Smooth muscle cell (in vitro differentiated cells): ENCODE measurements at regions not wholly inside any gene's neighbourhood (a gene's known extent, or its start where the extent isn't known, plus 50 kb on each side); places are given as distances from the start of the nearest gene placed in this dataset.

Source experiments
- DNase-seq: peaks from one replicate; lab custom pipeline; 2025; ENCODE audit not compliant: unreplicated experiment; lab: John Stamatoyannopoulos, UW
- H2AFZ ChIP-seq: fragments of 200-600 bp; sonication (generic); 2 replicates; pipeline ENCODE4 v1.6.0; 2016; ENCODE audit warnings: antibody characterized with exemption, low read depth, mild to moderate bottlenecking
- H3F3A ChIP-seq: fragments of 200-600 bp; sonication (generic); 2 replicates; pipeline ENCODE4 v1.6.0; 2017; ENCODE audit warnings: antibody characterized with exemption, low read depth
- H3K27ac ChIP-seq: fragments of 200-600 bp; sonication (generic); 2 replicates; pipeline ENCODE4 v1.5.1; 2016; ENCODE audit warnings: low read depth, mild to moderate bottlenecking
- H3K27me3 ChIP-seq: fragments of 200-600 bp; sonication (generic); 2 replicates; pipeline ENCODE4 v1.6.1; 2016; ENCODE audit warnings: low read depth, mild to moderate bottlenecking
- H3K36me3 ChIP-seq: fragments of 200-600 bp; sonication (generic); 2 replicates; pipeline ENCODE4 v1.5.1; 2016; ENCODE audit warnings: low read depth
- H3K4me1 ChIP-seq: fragments of 200-600 bp; sonication (generic); 2 replicates; pipeline ENCODE4 v1.5.1; 2016; ENCODE audit warnings: low read depth
- H3K4me2 ChIP-seq: fragments of 200-600 bp; sonication (generic); 2 replicates; pipeline ENCODE4 v1.6.0; 2016; ENCODE audit warnings: mild to moderate bottlenecking
- H3K4me3 ChIP-seq: fragments of 200-600 bp; sonication (generic); 2 replicates; pipeline ENCODE4 v1.5.1; 2016; ENCODE audit warnings: mild to moderate bottlenecking
- H3K79me2 ChIP-seq: fragments of 200-600 bp; sonication (generic); 2 replicates; pipeline ENCODE4 v1.6.0; 2016; ENCODE audit warnings: low read depth, mild to moderate bottlenecking
- H3K9ac ChIP-seq: fragments of 200-600 bp; sonication (generic); 2 replicates; pipeline ENCODE4 v1.6.0; 2016; ENCODE audit warnings: low read depth
- H3K9me3 ChIP-seq: fragments of 200-600 bp; sonication (generic); replicated peaks from 2 replicates; pipeline ENCODE4 v1.5.1; 2016; ENCODE audit warnings: low read depth
- H4K20me1 ChIP-seq: fragments of 200-600 bp; sonication (generic); 2 replicates; pipeline ENCODE4 v1.6.0; 2016; ENCODE audit warnings: low read depth
- WGBS: methylation state at CpG from one replicate; pipeline ENCODE4 v1.1.7; 2016; ENCODE audit warnings: low lambda C conversion rate; 5-methylcytosine and 5-hydroxymethylcytosine counted together
- TF ChIP-seq, protein P1 (sequence below): fragments of 200-600 bp; sonication (generic); IDR thresholded peaks from 2 replicates; pipeline ENCODE4 v1.5.1; 2017; ENCODE audit warnings: borderline replicate concordance, mild to moderate bottlenecking, antibody characterized with exemption; ENCODE audit not compliant: insufficient read depth, poor library complexity, severe bottlenecking

DNA sequence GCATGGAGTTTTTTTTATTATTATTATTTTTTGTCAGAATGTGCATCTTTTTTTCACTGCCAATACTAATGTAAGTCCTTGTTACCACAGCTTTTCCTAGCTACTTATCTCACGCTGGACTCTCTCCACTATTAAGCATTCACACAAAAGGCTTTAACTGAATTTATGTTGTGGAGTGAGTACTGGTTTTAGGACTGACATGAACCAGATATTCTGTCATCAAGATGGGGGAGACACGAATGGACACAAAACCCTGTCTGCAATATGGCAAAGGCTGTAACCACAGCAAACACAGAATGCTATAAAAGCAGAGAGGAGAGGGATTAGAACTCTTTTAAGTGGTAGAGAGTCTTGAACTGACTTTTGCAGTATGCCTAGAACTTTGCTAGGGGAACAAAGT lies 592.2 kb upstream of the TBL1XR1 start:
- 4% methylated on average over 2 of the region's 2 CpGs for WGBS
- Histone ChIP-seq H3K36me3 (no peaks in the 10 kb centered on the region), H3K4me3 (no peak overlapping the region), H2AFZ (no peak overlapping the region), H4K20me1 (no peaks in the 10 kb centered on the region), H3K4me1 (no peaks in the 10 kb centered on the region), H3K9me3 (no peaks in the 10 kb centered on the region), H3K4me2 (peak overlapping the region; percentile 32), H3K27me3 (no peaks in the 10 kb centered on the region), H3K27ac (peak overlapping the region; percentile 62), H3F3A (peaks cover 7% of the 10 kb centered on the region), H3K9ac (no peak overlapping the region), H3K79me2 (no peaks in the 10 kb centered on the region)
- no peak for DNase-seq
- TF ChIP-seq, protein P1, sequence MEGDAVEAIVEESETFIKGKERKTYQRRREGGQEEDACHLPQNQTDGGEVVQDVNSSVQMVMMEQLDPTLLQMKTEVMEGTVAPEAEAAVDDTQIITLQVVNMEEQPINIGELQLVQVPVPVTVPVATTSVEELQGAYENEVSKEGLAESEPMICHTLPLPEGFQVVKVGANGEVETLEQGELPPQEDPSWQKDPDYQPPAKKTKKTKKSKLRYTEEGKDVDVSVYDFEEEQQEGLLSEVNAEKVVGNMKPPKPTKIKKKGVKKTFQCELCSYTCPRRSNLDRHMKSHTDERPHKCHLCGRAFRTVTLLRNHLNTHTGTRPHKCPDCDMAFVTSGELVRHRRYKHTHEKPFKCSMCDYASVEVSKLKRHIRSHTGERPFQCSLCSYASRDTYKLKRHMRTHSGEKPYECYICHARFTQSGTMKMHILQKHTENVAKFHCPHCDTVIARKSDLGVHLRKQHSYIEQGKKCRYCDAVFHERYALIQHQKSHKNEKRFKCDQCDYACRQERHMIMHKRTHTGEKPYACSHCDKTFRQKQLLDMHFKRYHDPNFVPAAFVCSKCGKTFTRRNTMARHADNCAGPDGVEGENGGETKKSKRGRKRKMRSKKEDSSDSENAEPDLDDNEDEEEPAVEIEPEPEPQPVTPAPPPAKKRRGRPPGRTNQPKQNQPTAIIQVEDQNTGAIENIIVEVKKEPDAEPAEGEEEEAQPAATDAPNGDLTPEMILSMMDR: no peak

DNA sequence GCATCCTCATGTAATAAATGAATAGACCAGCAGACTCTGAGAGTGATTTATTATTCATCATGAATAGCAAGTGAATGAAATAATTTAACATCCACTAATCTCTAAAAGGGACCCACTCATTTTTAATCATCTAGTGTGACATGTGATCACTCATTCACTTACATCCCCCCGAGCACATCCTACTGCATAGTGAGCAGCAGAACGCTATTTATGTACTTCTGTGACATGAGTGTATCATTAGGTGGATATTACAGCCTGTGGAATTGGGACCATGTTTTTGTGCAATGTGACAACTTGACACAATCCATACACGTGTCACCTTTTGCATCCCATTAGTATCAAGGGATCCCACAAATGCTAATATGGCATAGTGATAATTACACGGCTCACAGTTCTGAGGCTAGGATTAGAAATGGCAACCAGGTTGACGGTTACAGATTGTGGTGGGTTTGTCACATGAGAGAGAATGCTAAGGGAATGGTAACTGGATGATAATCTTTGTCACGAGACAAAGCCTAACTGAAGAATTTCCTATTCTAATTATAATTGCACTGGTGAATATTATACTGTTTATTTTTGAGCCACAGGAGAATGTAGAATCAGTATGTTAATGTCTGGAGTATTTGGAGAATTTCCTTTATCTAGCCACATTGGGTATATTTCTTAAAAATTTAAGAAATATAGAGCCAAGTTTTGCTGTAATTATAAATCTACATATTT lies 595.2 kb upstream of the TBL1XR1 start:
- Histone ChIP-seq H3K4me3 (no peak overlapping the region), H3F3A (peaks cover 7% of the 10 kb centered on the region), H3K4me2 (no peak overlapping the region), H3K27me3 (no peaks in the 10 kb centered on the region), H3K9me3 (no peaks in the 10 kb centered on the region), H3K4me1 (no peaks in the 10 kb centered on the region), H2AFZ (no peak overlapping the region), H3K36me3 (no peaks in the 10 kb centered on the region), H3K9ac (no peak overlapping the region), H4K20me1 (no peaks in the 10 kb centered on the region), H3K79me2 (no peaks in the 10 kb centered on the region), H3K27ac (no peak overlapping the region)
- no peak for DNase-seq
- TF ChIP-seq, protein P1: no peak
- 69% methylated on average over 6 of the region's 6 CpGs for WGBS

DNA sequence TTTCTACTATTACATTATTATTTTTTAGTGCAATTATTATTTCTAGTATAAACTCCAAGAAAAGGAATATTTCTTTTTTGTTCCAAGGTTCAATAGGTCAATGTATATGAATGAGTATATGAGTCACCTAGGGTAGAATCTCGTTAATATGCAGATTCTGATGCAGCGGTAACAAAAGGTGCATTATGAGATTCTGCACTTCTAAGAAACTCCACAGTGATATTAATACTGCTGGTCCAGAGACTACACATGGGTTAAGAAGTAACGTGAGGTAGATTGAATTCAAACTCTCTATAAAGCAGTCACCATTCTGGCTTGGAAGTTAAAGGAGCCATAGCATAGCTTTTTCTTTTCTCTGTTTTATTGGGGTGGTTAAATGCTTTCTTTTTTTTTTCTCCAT lies 596.2 kb upstream of the TBL1XR1 start:
- H4K20me1 ChIP-seq: no peaks in the 10 kb centered on the region
- H3K27me3 ChIP-seq: no peaks in the 10 kb centered on the region
- H3K27ac ChIP-seq: no peak overlapping the region
- no peak overlapping the region for H3K4me3 ChIP-seq
- no peaks in the 10 kb centered on the region for H3K4me1 ChIP-seq
- no peak overlapping the region for H3K4me2 ChIP-seq
- TF ChIP-seq, protein P1: no peak
- 96% methylated on average over 3 of the region's 3 CpGs for WGBS
- no peaks in the 10 kb centered on the region for H3K79me2 ChIP-seq
- peaks cover 7% of the 10 kb centered on the region for H3F3A ChIP-seq
- H3K36me3 ChIP-seq: no peaks in the 10 kb centered on the region
- H2AFZ ChIP-seq: no peak overlapping the region
- no peak for DNase-seq
- H3K9ac ChIP-seq: no peak overlapping the region
- no peaks in the 10 kb centered on the region for H3K9me3 ChIP-seq

DNA sequence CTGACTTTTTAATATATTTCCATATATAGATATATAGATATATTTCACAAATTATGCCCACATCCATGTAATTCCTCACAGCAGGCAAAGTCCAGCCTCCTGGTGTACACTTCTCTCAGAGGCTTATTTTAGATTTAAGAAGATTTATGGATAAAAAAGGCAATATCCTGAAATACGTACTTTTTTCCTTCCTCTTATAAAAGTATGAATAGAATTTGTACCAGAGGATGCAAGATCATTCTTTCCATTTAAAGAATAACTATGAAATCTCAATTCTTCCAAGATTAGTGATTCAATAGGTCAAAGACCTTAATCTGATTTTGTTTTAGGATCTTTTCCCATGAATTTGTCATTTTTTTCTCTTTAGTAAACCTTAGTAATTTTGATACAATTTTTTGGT lies 597.9 kb upstream of the TBL1XR1 start:
- Histone ChIP-seq H3K9ac (no peak overlapping the region), H3K27ac (no peak overlapping the region), H3K4me1 (peaks cover 7% of the 10 kb centered on the region), H4K20me1 (no peaks in the 10 kb centered on the region), H3F3A (peaks cover 12% of the 10 kb centered on the region), H3K4me2 (no peak overlapping the region), H3K9me3 (no peaks in the 10 kb centered on the region), H3K27me3 (no peaks in the 10 kb centered on the region), H3K4me3 (no peak overlapping the region), H3K36me3 (no peaks in the 10 kb centered on the region), H3K79me2 (no peaks in the 10 kb centered on the region), H2AFZ (no peak overlapping the region)
- WGBS: 85% methylated on average over 1 of the region's 1 CpG
- TF ChIP-seq, protein P1: no peak
- DNase-seq: no peak
